OCI-LY1 (cell line): ENCODE measurements at regions not wholly inside any gene's neighbourhood (a gene's known extent, or its start where the extent isn't known, plus 50 kb on each side); places are given as distances from the start of the nearest gene placed in this dataset.

Experiments used
- H2AFZ ChIP-seq: fragments of 200-600 bp; sonication (generic), shearing (Covaris generic); 2 replicates; pipeline ENCODE4 v1.6.0; 2014; ENCODE audit warnings: antibody characterized with exemption, mild to moderate bottlenecking, low read length
- H3F3A ChIP-seq: fragments of 200-600 bp; sonication (generic), shearing (Covaris generic); 2 replicates; pipeline ENCODE4 v1.6.0; 2014; ENCODE audit warnings: mild to moderate bottlenecking, antibody characterized with exemption, low read length, moderate library complexity; ENCODE audit not compliant: insufficient read depth
- H3K27ac ChIP-seq: fragments of 200-600 bp; sonication (generic); 2 replicates; pipeline ENCODE4 v1.5.1; 2014; ENCODE audit warnings: low read length, mixed run types, mild to moderate bottlenecking, low read depth; ENCODE audit not compliant: poor library complexity, severe bottlenecking
- H3K27me3 ChIP-seq: fragments of 200-600 bp; sonication (generic); 2 replicates; pipeline ENCODE4 v1.6.0; 2014; ENCODE audit warnings: antibody characterized with exemption, mild to moderate bottlenecking, low read length, moderate library complexity; ENCODE audit not compliant: insufficient read depth
- H3K36me3 ChIP-seq: fragments of 200-600 bp; sonication (generic); 2 replicates; pipeline ENCODE4 v1.6.1; 2014; ENCODE audit warnings: mild to moderate bottlenecking, antibody characterized with exemption, low read length, moderate library complexity, mixed read lengths; ENCODE audit not compliant: insufficient read depth
- H3K4me1 ChIP-seq: fragments of 200-600 bp; sonication (generic); 2 replicates; pipeline ENCODE4 v1.5.1; 2014; ENCODE audit warnings: mild to moderate bottlenecking, low read length, moderate library complexity; ENCODE audit not compliant: insufficient read depth, severe bottlenecking
- H3K4me2 ChIP-seq: fragments of 200-600 bp; sonication (generic), shearing (Covaris generic); 2 replicates; pipeline ENCODE4 v1.6.1; 2014; ENCODE audit warnings: low read length
- H3K4me3 ChIP-seq: fragments of 200-600 bp; sonication (generic); 2 replicates; pipeline ENCODE4 v1.5.1; 2014; ENCODE audit warnings: low read length, low read depth, mild to moderate bottlenecking, mixed read lengths; ENCODE audit not compliant: poor library complexity, severe bottlenecking
- H3K79me2 ChIP-seq: fragments of 200-600 bp; shearing (Covaris generic); 2 replicates; pipeline ENCODE4 v1.6.1; 2016; ENCODE audit warnings: mixed run types, low read length, mixed read lengths; ENCODE audit not compliant: insufficient read depth
- H3K9ac ChIP-seq: fragments of 200-600 bp; sonication (generic), shearing (Covaris generic); 2 replicates; pipeline ENCODE4 v1.6.1; 2014; ENCODE audit warnings: mild to moderate bottlenecking, low read length, mixed read lengths
- H3K9me2 ChIP-seq: fragments of 200-600 bp; sonication (generic), shearing (Covaris generic); 2 replicates; pipeline ENCODE4 v1.6.1; 2014; ENCODE audit warnings: low read depth, mild to moderate bottlenecking, low read length, mixed read lengths
- H3K9me3 ChIP-seq: fragments of 200-600 bp; shearing (Covaris generic); 2 replicates; pipeline ENCODE4 v1.6.1; 2014; ENCODE audit warnings: low read length, mixed read lengths
- H4K20me1 ChIP-seq: fragments of 200-600 bp; sonication (generic), shearing (Covaris generic); 2 replicates; pipeline ENCODE4 v1.6.0; 2016; ENCODE audit warnings: mild to moderate bottlenecking, low read length; ENCODE audit not compliant: insufficient read depth
- CTCF ChIP-seq: fragments of 200-600 bp; sonication (generic), shearing (Covaris generic); IDR thresholded peaks from 2 replicates; pipeline ENCODE4 v1.5.1; 2017; ENCODE audit warnings: mild to moderate bottlenecking, antibody characterized with exemption, low read length, moderate library complexity, mixed read lengths
- EZH2 ChIP-seq: fragments of 200-600 bp; sonication (generic), shearing (Covaris generic); IDR thresholded peaks from 2 replicates; pipeline ENCODE4 v1.8.0; 2017; ENCODE audit warnings: borderline replicate concordance, mixed run types, mild to moderate bottlenecking, antibody characterized with exemption, low read length, moderate library complexity, mixed read lengths

- Histone ChIP-seq H3K36me3 (no peaks in the 10 kb centered on the region), H3K9me3 (no peaks in the 10 kb centered on the region), H3K27me3 (no peaks in the 10 kb centered on the region), H4K20me1 (no peaks in the 10 kb centered on the region), H2AFZ (no peak overlapping the region), H3K4me3 (no peak overlapping the region), H3K4me1 (no peaks in the 10 kb centered on the region), H3K27ac (no peak overlapping the region), H3K79me2 (no peaks in the 10 kb centered on the region), H3K4me2 (no peak overlapping the region), H3K9me2 (no peaks in the 10 kb centered on the region), H3K9ac (no peak overlapping the region), H3F3A (no peaks in the 10 kb centered on the region)
- no peak for TF ChIP-seq CTCF
- TF ChIP-seq EZH2 = no peak
These were observed 1098.6 kb upstream of the NCAM2 start for GRCh38 chr21:19899645-19900044.

- Histone ChIP-seq H3K36me3 (no peaks in the 10 kb centered on the region), H3K4me1 (no peaks in the 10 kb centered on the region), H3K9me3 (no peaks in the 10 kb centered on the region), H3K79me2 (no peaks in the 10 kb centered on the region), H3K4me3 (no peak overlapping the region), H3K27me3 (no peaks in the 10 kb centered on the region), H3K9ac (no peak overlapping the region), H2AFZ (no peak overlapping the region), H3F3A (no peaks in the 10 kb centered on the region), H3K4me2 (no peak overlapping the region), H3K9me2 (no peaks in the 10 kb centered on the region), H3K27ac (no peak overlapping the region), H4K20me1 (no peaks in the 10 kb centered on the region)
- TF ChIP-seq EZH2 (no peak), CTCF (no peak)
These were observed 1098.1 kb upstream of the NCAM2 start for GRCh38 chr21:19900149-19900548.

- H2AFZ ChIP-seq = no peak overlapping the region
- H3K27ac ChIP-seq = no peak overlapping the region
- no peaks in the 10 kb centered on the region for H4K20me1 ChIP-seq
- no peaks in the 10 kb centered on the region for H3K4me1 ChIP-seq
- H3K9me3 ChIP-seq = no peaks in the 10 kb centered on the region
- TF ChIP-seq CTCF (no peak), EZH2 (no peak)
- H3K36me3 ChIP-seq = no peaks in the 10 kb centered on the region
- no peaks in the 10 kb centered on the region for H3K9me2 ChIP-seq
- H3K79me2 ChIP-seq = no peaks in the 10 kb centered on the region
- no peaks in the 10 kb centered on the region for H3K27me3 ChIP-seq
- no peak overlapping the region for H3K4me2 ChIP-seq
- H3K9ac ChIP-seq = no peak overlapping the region
- H3F3A ChIP-seq = no peaks in the 10 kb centered on the region
- no peak overlapping the region for H3K4me3 ChIP-seq
These were observed 1089.8 kb upstream of the NCAM2 start for GRCh38 chr21:19908390-19908789.
